ENCODE measurements at regions not wholly inside any gene's neighbourhood (a gene's known extent, or its start where the extent isn't known, plus 50 kb on each side); places are given as distances from the start of the nearest gene placed in this dataset.

DNA sequence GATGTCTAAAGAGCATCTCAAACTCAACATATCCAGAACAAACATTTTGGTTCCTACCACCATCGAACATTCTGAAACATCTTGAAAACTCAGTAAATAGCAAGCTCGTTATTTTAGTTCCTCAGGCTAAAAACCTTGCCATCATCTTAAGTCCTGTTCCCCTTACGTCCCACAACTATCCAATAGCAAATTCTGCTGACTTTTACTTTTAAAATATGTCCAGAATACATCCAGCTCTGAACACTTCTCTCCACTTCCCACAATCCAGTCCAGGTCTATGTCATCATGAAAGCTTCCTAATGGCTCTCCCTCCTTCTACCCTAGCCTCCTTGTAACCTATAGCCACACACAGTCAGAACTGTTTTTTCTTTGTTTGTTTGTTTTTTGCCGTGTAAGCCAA lies 279.9 kb downstream of the IPO8 start:
- TF ChIP-seq POLR2A (IDR thresholded peaks at IDR 0.05; ENCODE audit: low read depth, low read length), result no peak
- TF ChIP-seq SMC3 (IDR thresholded peaks at IDR 0.05; ENCODE audit: low read depth, low read length), result no peak
- TF ChIP-seq CEBPB (IDR thresholded peaks at IDR 0.05; ENCODE audit: low read depth, low read length), result no peak
- TF ChIP-seq, protein P1, sequence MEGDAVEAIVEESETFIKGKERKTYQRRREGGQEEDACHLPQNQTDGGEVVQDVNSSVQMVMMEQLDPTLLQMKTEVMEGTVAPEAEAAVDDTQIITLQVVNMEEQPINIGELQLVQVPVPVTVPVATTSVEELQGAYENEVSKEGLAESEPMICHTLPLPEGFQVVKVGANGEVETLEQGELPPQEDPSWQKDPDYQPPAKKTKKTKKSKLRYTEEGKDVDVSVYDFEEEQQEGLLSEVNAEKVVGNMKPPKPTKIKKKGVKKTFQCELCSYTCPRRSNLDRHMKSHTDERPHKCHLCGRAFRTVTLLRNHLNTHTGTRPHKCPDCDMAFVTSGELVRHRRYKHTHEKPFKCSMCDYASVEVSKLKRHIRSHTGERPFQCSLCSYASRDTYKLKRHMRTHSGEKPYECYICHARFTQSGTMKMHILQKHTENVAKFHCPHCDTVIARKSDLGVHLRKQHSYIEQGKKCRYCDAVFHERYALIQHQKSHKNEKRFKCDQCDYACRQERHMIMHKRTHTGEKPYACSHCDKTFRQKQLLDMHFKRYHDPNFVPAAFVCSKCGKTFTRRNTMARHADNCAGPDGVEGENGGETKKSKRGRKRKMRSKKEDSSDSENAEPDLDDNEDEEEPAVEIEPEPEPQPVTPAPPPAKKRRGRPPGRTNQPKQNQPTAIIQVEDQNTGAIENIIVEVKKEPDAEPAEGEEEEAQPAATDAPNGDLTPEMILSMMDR (conservative IDR thresholded peaks at IDR 0.05; ENCODE audit: low read depth, low read length), result no peak
